GM23338 (cell line): ENCODE measurements at regions not wholly inside any gene's neighbourhood (a gene's known extent, or its start where the extent isn't known, plus 50 kb on each side); places are given as distances from the start of the nearest gene placed in this dataset.

ENCODE experiments used
- EZH2 ChIP-seq: fragments of 200-600 bp; sonication (generic); IDR thresholded peaks from one replicate; pipeline ENCODE4 v1.8.0; 2017; ENCODE audit warnings: antibody characterized with exemption, mild to moderate bottlenecking, low read depth; ENCODE audit not compliant: unreplicated experiment
- EZH2phosphoT487 ChIP-seq: fragments of 200-600 bp; sonication (generic); IDR thresholded peaks from one replicate; pipeline ENCODE4 v1.8.1; 2018; ENCODE audit warnings: antibody characterized with exemption; ENCODE audit not compliant: unreplicated experiment
- NANOG ChIP-seq: IDR thresholded peaks from 2 replicates; pipeline ENCODE4 v1.6.1; 2016; ENCODE audit warnings: antibody characterized with exemption, borderline replicate concordance
- POLR2AphosphoS5 ChIP-seq: IDR thresholded peaks from 2 replicates; pipeline ENCODE4 v1.6.1; 2016; ENCODE audit warnings: antibody characterized with exemption, low read depth
- TF ChIP-seq, protein P1 (sequence below), 2 experiments: fragments of 200-600 bp in 1 of 2; sonication (generic) in 1 of 2; conservative IDR thresholded peaks; 2 replicates each; pipeline versions ENCODE4 v1.5.1 to v1.6.1; 2016 to 2017; ENCODE audit warnings: antibody characterized with exemption in 2 of 2, low read depth in 2 of 2, mild to moderate bottlenecking in 2 of 2, moderate library complexity in 1 of 2

- TF ChIP-seq, protein P1, sequence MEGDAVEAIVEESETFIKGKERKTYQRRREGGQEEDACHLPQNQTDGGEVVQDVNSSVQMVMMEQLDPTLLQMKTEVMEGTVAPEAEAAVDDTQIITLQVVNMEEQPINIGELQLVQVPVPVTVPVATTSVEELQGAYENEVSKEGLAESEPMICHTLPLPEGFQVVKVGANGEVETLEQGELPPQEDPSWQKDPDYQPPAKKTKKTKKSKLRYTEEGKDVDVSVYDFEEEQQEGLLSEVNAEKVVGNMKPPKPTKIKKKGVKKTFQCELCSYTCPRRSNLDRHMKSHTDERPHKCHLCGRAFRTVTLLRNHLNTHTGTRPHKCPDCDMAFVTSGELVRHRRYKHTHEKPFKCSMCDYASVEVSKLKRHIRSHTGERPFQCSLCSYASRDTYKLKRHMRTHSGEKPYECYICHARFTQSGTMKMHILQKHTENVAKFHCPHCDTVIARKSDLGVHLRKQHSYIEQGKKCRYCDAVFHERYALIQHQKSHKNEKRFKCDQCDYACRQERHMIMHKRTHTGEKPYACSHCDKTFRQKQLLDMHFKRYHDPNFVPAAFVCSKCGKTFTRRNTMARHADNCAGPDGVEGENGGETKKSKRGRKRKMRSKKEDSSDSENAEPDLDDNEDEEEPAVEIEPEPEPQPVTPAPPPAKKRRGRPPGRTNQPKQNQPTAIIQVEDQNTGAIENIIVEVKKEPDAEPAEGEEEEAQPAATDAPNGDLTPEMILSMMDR (conservative IDR thresholded peaks at IDR 0.05; ENCODE audit: low read depth in 2 of 2), result no peak
- TF ChIP-seq NANOG (no peak), EZH2phosphoT487 (no peak), POLR2AphosphoS5 (no peak), EZH2 (no peak)
Observed at GRCh38 chr1:244252211-244252610, 199.5 kb downstream of the ADSS2 start.
